Brain microvascular endothelial cell (primary cell): ENCODE measurements at regions not wholly inside any gene's neighbourhood (a gene's known extent, or its start where the extent isn't known, plus 50 kb on each side); places are given as distances from the start of the nearest gene placed in this dataset.

Experiments used
- DNase-seq: peaks from one replicate; pipeline ENCODE4 v3.0.0-alpha.2; 2020
- H3K27ac ChIP-seq: fragments of 250-450 bp; sonication (Bioruptor Pico); 2 replicates; pipeline ENCODE4 v1.5.1; 2020; ENCODE audit warnings: mild to moderate bottlenecking, moderate library complexity
- H3K27me3 ChIP-seq: fragments of 250-450 bp; sonication (Bioruptor Pico); replicated peaks from 2 replicates; pipeline ENCODE4 v1.5.1; 2020; ENCODE audit warnings: mild to moderate bottlenecking
- H3K36me3 ChIP-seq: fragments of 250-450 bp; sonication (Bioruptor Pico); replicated peaks from 2 replicates; pipeline ENCODE4 v1.5.1; 2020; ENCODE audit warnings: mild to moderate bottlenecking
- H3K4me3 ChIP-seq: 2 replicates; pipeline ENCODE4 v1.5.1; 2011; ENCODE audit warnings: low read depth, mild to moderate bottlenecking, control low read depth, low read length, moderate library complexity
- CTCF ChIP-seq: IDR thresholded peaks from 2 replicates; pipeline ENCODE4 v1.5.1; 2011; ENCODE audit warnings: low read depth, mild to moderate bottlenecking, moderate library complexity, low read length, control low read depth, inconsistent platforms; ENCODE audit errors: missing control alignments
- in situ Hi-C: cut with HindIII; loops from 2 replicates; pipeline ENCODE4 v1.10.0; 2017; ENCODE audit warnings: low sequenced_read_pairs, low pct_ligation_motif_present

DNA sequence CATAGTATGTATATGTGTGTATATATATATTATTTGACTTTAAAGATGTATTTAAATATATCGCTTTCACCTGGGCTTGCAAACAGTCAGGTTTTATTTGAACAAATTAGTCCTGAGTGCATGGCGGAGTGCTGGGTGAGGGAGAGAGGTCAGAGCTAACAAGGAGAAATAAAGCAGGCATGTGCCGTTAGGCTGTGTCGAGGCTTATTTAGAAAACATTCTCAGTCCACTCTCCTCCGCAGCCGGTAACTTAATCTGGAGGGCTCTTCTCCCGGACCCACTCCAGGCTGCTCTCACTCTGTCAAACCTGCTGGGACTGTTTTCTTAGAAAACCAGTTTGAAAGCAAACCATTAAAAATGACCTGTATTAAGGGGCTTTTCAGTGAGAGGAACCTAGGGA is 455.9 kb downstream of the MN1 start:
- H3K27me3 ChIP-seq = no peaks in the 10 kb centered on the region
- DNase-seq = no peak
- H3K36me3 ChIP-seq = no peaks in the 10 kb centered on the region
- H3K4me3 ChIP-seq = no peak overlapping the region
- in situ Hi-C loops = no loop called here
- no peak for TF ChIP-seq CTCF
- H3K27ac ChIP-seq = no peak overlapping the region

- Histone ChIP-seq H3K4me3 (no peak overlapping the region), H3K27me3 (no peaks in the 10 kb centered on the region), H3K27ac (no peak overlapping the region), H3K36me3 (no peaks in the 10 kb centered on the region)
- DNase-seq = no peak
- in situ Hi-C loops = no loop called here
- no peak for TF ChIP-seq CTCF
Observed at GRCh38 chr22:27347951-27348350, 453.6 kb downstream of the MN1 start.

DNA sequence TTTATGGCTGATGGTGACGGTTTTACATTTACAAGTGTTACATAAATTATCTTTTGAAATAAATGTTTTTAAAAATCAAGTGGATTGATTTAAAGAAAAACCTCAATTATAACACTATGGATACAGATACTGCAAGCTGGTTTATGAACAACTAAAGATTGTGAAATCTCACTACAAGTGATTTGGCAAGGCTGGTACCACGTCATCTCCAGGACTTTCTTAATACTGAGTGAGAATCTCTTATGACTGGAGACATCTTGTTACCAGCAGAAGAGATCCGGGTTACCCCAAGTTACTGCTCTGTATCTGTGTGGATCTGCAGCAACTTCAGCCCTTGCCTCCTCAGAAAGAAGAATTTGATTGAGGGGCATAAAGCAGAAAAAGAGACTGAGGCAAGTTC is 452.9 kb downstream of the MN1 start:
- Histone ChIP-seq H3K36me3 (no peaks in the 10 kb centered on the region), H3K27ac (no peak overlapping the region), H3K27me3 (no peaks in the 10 kb centered on the region), H3K4me3 (no peak overlapping the region)
- TF ChIP-seq CTCF = no peak
- no peak for DNase-seq
- in situ Hi-C loops = no loop called here

- DNase-seq = peak; percentile 11
- TF ChIP-seq CTCF = no peak
- no peak overlapping the region for H3K4me3 ChIP-seq
- in situ Hi-C loops = no loop called here
- H3K27ac ChIP-seq = no peak overlapping the region
- H3K36me3 ChIP-seq = no peaks in the 10 kb centered on the region
- no peaks in the 10 kb centered on the region for H3K27me3 ChIP-seq
Observed at GRCh38 chr22:27349456-27349855, 452.1 kb downstream of the MN1 start.

DNA sequence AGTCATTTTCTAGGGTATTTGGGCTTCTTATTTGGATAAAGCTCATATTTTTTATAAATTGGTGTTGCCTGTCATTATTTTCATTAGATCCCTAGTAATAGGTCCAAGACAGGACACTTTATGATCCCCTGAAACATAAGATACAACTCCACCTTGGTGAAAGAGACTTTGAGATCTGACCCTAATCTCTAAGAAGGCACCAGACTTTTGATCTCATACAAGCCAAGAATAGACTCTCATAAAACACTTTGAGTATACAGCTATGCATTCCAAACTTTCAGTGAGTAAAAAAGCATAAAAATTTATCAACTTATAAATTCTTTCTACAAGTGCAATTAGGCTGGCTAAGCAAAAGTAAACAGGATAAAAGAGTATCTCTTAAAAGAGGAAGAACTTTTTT is 451.2 kb downstream of the MN1 start:
- H3K27me3 ChIP-seq = no peaks in the 10 kb centered on the region
- no peak overlapping the region for H3K4me3 ChIP-seq
- in situ Hi-C loops = no loop called here
- no peak overlapping the region for H3K27ac ChIP-seq
- no peaks in the 10 kb centered on the region for H3K36me3 ChIP-seq
- TF ChIP-seq CTCF = no peak
- DNase-seq = no peak

- H3K36me3 ChIP-seq = no peaks in the 10 kb centered on the region
- in situ Hi-C loops = no loop called here
- no peak overlapping the region for H3K27ac ChIP-seq
- no peaks in the 10 kb centered on the region for H3K27me3 ChIP-seq
- no peak overlapping the region for H3K4me3 ChIP-seq
- DNase-seq = no peak
- no peak for TF ChIP-seq CTCF
Observed at GRCh38 chr22:27352426-27352825, 449.1 kb downstream of the MN1 start.
